B cell (primary cell): ENCODE measurements at regions not wholly inside any gene's neighbourhood (a gene's known extent, or its start where the extent isn't known, plus 50 kb on each side); places are given as distances from the start of the nearest gene placed in this dataset.

Experiments used
- ATAC-seq: fragments of 200-7000 bp; cut with Tn5 transposase; one replicate; pipeline ENCODE4 v1.10.0; 2021; ENCODE audit warnings: low read depth, mild to moderate bottlenecking, moderate number of reproducible peaks, moderate library complexity
- CTCF ChIA-PET: fragments of 350-600 bp; sonication (Branson Sonifier 250); formaldehyde crosslinking; loops from one replicate; lab custom pipeline; 2021; ENCODE audit warnings: antibody characterized with exemption, inconsistent platforms; lab: Charles Lee
- POLR2A ChIA-PET: fragments of 350-600 bp; sonication (Branson Sonifier 250); formaldehyde crosslinking; loops from one replicate; lab custom pipeline; 2021; ENCODE audit warnings: antibody characterized with exemption; lab: Charles Lee
- DNase-seq: peaks from one replicate; pipeline ENCODE4 v3.0.0; 2013
- H2AFZ ChIP-seq: 2 replicates; pipeline ENCODE4 v1.6.1; 2012; ENCODE audit warnings: mild to moderate bottlenecking, low read depth, low read length; ENCODE audit not compliant: insufficient read depth, poor library complexity, severe bottlenecking
- H3K27ac ChIP-seq, 2 donors: 1 replicate in 1 of 2; 2 replicates in 1 of 2; pipeline ENCODE4 v1.5.1; 2012 to 2013; ENCODE audit warnings: low read length in 2 of 2, mild to moderate bottlenecking in 2 of 2, moderate library complexity in 1 of 2
- H3K27me3 ChIP-seq, 4 experiments: fragments of 200-600 bp in 1 of 4; sonication (generic) in 1 of 4; replicated peaks in 1 of 4; 1 replicate in 2 of 4; 2 replicates in 2 of 4; pipeline versions ENCODE4 v1.6.1 to v1.7.0; 2013 to 2016; ENCODE audit warnings: low read length in 3 of 4, mild to moderate bottlenecking in 2 of 4, mixed read lengths in 1 of 4, moderate library complexity in 1 of 4; ENCODE audit not compliant: insufficient read depth in 4 of 4, control insufficient read depth in 3 of 4; ENCODE audit errors: control extremely low read depth in 1 of 4
- H3K36me3 ChIP-seq, 2 experiments: replicated peaks in 1 of 2; 1 replicate in 1 of 2; 2 replicates in 1 of 2; pipeline versions ENCODE4 v1.6.1 to v1.7.1; 2013; ENCODE audit warnings: low read length in 1 of 2; ENCODE audit not compliant: insufficient read depth in 2 of 2, control insufficient read depth in 1 of 2; ENCODE audit errors: control extremely low read depth in 1 of 2, extremely low read depth in 1 of 2
- H3K4me1 ChIP-seq, 2 donors: fragments of 200-600 bp in 1 of 2; sonication (generic) in 1 of 2; 1 replicate in 1 of 2; 2 replicates in 1 of 2; pipeline versions ENCODE4 v1.5.1 to v1.6.1; 2013 to 2017; ENCODE audit warnings: low read length in 2 of 2; ENCODE audit not compliant: control insufficient read depth in 2 of 2, insufficient read depth in 2 of 2
- H3K4me2 ChIP-seq: replicated peaks from 2 replicates; pipeline ENCODE3; 2012; ENCODE audit warnings: mild to moderate bottlenecking, low read depth, low read length; ENCODE audit not compliant: poor library complexity, severe bottlenecking
- H3K4me3 ChIP-seq, 5 experiments: fragments of 200-600 bp in 1 of 5; sonication (generic) in 1 of 5; 1 replicate in 3 of 5; 2 replicates in 2 of 5; pipeline versions ENCODE4 v1.5.1 to v1.7.0; 2011 to 2016; ENCODE audit warnings: low read length in 4 of 5, mild to moderate bottlenecking in 4 of 5, low read depth in 2 of 5, control low read depth in 1 of 5, moderate library complexity in 1 of 5; ENCODE audit not compliant: insufficient read depth in 1 of 5; ENCODE audit errors: control extremely low read depth in 1 of 5, extremely low read depth in 1 of 5
- H3K79me2 ChIP-seq: fragments of 200-600 bp; sonication (generic); one replicate; pipeline ENCODE4 v1.6.0; 2016; ENCODE audit warnings: low read length; ENCODE audit not compliant: control insufficient read depth, insufficient read depth
- H3K9ac ChIP-seq: fragments of 200-600 bp; sonication (generic); 2 replicates; pipeline ENCODE4 v1.6.1; 2017; ENCODE audit warnings: mild to moderate bottlenecking, low read length, moderate library complexity
- H3K9me3 ChIP-seq, 3 donors: one replicate each; pipeline versions ENCODE4 v1.6.1 to v1.7.1; 2013; ENCODE audit warnings: low read length in 2 of 3; ENCODE audit not compliant: control insufficient read depth in 2 of 3, insufficient read depth in 1 of 3; ENCODE audit errors: control extremely low read depth in 1 of 3
- H4K20me1 ChIP-seq: 2 replicates; pipeline ENCODE4 v1.6.0; 2012; ENCODE audit warnings: mild to moderate bottlenecking, low read length; ENCODE audit not compliant: insufficient read depth, control insufficient read depth, poor library complexity, severe bottlenecking
- H3K27ac Mint-ChIP-seq: one replicate; pipeline ENCODE4 v1.8.0; 2021; ENCODE audit warnings: mixed read lengths
- H3K27me3 Mint-ChIP-seq: one replicate; pipeline ENCODE4 v1.8.0; 2021; ENCODE audit warnings: mixed read lengths
- H3K4me1 Mint-ChIP-seq: one replicate; pipeline ENCODE4 v1.8.0; 2021; ENCODE audit warnings: mixed read lengths
- H3K4me3 Mint-ChIP-seq: one replicate; pipeline ENCODE4 v1.8.0; 2021; ENCODE audit warnings: mixed read lengths
- H3K9me3 Mint-ChIP-seq: one replicate; pipeline ENCODE4 v1.8.0; 2022; ENCODE audit warnings: mixed read lengths; ENCODE audit not compliant: insufficient read depth
- CTCF ChIP-seq: fragments of 200-600 bp; IDR thresholded peaks from one replicate; pipeline ENCODE4 v1.8.0; 2022; ENCODE audit warnings: antibody characterized with exemption, mild to moderate bottlenecking
- EZH2 ChIP-seq: IDR thresholded peaks from 2 replicates; pipeline ENCODE4 v1.6.1; 2012; ENCODE audit warnings: borderline replicate concordance, low read depth, mild to moderate bottlenecking, moderate library complexity, low read length; ENCODE audit not compliant: insufficient read depth, poor library complexity, severe bottlenecking
- WGBS: methylation state at CpG from one replicate; pipeline ENCODE4 v1.1.5; 2013; ENCODE audit warnings: missing lambda C conversion rate; ENCODE audit not compliant: insufficient coverage; 5-methylcytosine and 5-hydroxymethylcytosine counted together
- intact Hi-C: fragments of 100-400 bp; cut with micrococcal nuclease; formaldehyde crosslinking; loops from one replicate; pipeline ENCODE4 v1.10.0; 2022

GRCh38 chr4:45099471-45099870 is 373.1 kb upstream of the GNPDA2 start:
- CTCF ChIA-PET: no interaction called here
- no peaks in the 10 kb centered on the region for H3K27me3 Mint-ChIP-seq
- ATAC-seq: no peak
- no peak for DNase-seq
- no peaks in the 10 kb centered on the region for H3K27me3 ChIP-seq
- H3K36me3 ChIP-seq: no peaks in the 10 kb centered on the region
- H4K20me1 ChIP-seq: no peaks in the 10 kb centered on the region
- no peaks in the 10 kb centered on the region for H3K4me1 ChIP-seq
- H3K27ac ChIP-seq: no peak overlapping the region
- intact Hi-C loops: no loop called here
- H3K79me2 ChIP-seq: no peaks in the 10 kb centered on the region
- H2AFZ ChIP-seq: no peak overlapping the region
- H3K9me3 ChIP-seq: no peaks in the 10 kb centered on the region
- H3K4me2 ChIP-seq: no peak overlapping the region
- H3K4me1 Mint-ChIP-seq: no peaks in the 10 kb centered on the region
- H3K27ac Mint-ChIP-seq: no peak overlapping the region
- POLR2A ChIA-PET: no interaction called here
- TF ChIP-seq EZH2: no peak
- TF ChIP-seq CTCF: no peak
- H3K4me3 Mint-ChIP-seq: no peak overlapping the region
- WGBS: no CpG with 5 or more reads among the region's 1 CpG
- peaks cover 9% of the 10 kb centered on the region for H3K9me3 Mint-ChIP-seq
- H3K9ac ChIP-seq: no peak overlapping the region
- H3K4me3 ChIP-seq: no peak overlapping the region

GRCh38 chr4:45094684-45095083 is 368.3 kb upstream of the GNPDA2 start:
- no peaks in the 10 kb centered on the region for H3K4me1 ChIP-seq
- H3K4me3 ChIP-seq: no peak overlapping the region
- intact Hi-C loops: no loop called here
- H3K27me3 ChIP-seq: no peaks in the 10 kb centered on the region
- no peaks in the 10 kb centered on the region for H3K36me3 ChIP-seq
- peaks cover 0 to 7% (median 7%) of the 10 kb centered on the region in 3 donors for H3K9me3 ChIP-seq
- POLR2A ChIA-PET: no interaction called here
- ATAC-seq (no peak), DNase-seq (no peak)
- Mint-ChIP-seq H3K9me3 (peaks cover 17% of the 10 kb centered on the region), H3K27me3 (no peaks in the 10 kb centered on the region), H3K4me3 (no peak overlapping the region), H3K27ac (no peak overlapping the region), H3K4me1 (no peaks in the 10 kb centered on the region)
- no peak overlapping the region for H3K9ac ChIP-seq
- H2AFZ ChIP-seq: no peak overlapping the region
- H3K4me2 ChIP-seq: no peak overlapping the region
- CTCF ChIA-PET: no interaction called here
- TF ChIP-seq EZH2: no peak
- TF ChIP-seq CTCF: no peak
- no peak overlapping the region for H3K27ac ChIP-seq
- H4K20me1 ChIP-seq: no peaks in the 10 kb centered on the region
- 100% methylated on average over 2 of the region's 3 CpGs for WGBS
- no peaks in the 10 kb centered on the region for H3K79me2 ChIP-seq
